Left forelimb (tissue), 1 donor: ENCODE measurements at regions not wholly inside any gene's neighbourhood (a gene's known extent, or its start where the extent isn't known, plus 50 kb on each side); places are given as distances from the start of the nearest gene placed in this dataset.

ENCODE experiments used
- DNase-seq: peaks from one replicate; pipeline ENCODE4 v3.0.0-alpha.2; 2018; ENCODE audit warnings: low spot score

DNA sequence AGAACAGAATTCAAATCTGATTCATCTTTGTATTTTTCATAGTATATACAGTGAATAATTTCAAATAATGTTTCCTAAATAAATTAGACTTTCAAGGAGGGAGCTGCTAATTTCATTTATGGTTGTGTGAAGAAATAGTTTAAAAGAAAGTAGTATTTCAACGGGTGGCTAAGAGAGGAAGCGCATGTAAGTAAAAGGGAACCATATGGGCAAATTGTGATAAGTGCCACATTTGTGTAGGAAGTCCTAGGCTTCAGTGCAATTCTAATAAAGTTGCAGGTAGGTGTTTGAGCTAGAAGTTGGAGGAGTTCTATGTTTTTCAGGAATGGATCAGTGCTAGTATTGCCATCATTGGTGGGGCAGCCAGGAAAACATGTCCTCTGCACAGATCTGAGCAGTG, 178.8 kb upstream of the PRDM1 start:
- DNase-seq: no peak

DNA sequence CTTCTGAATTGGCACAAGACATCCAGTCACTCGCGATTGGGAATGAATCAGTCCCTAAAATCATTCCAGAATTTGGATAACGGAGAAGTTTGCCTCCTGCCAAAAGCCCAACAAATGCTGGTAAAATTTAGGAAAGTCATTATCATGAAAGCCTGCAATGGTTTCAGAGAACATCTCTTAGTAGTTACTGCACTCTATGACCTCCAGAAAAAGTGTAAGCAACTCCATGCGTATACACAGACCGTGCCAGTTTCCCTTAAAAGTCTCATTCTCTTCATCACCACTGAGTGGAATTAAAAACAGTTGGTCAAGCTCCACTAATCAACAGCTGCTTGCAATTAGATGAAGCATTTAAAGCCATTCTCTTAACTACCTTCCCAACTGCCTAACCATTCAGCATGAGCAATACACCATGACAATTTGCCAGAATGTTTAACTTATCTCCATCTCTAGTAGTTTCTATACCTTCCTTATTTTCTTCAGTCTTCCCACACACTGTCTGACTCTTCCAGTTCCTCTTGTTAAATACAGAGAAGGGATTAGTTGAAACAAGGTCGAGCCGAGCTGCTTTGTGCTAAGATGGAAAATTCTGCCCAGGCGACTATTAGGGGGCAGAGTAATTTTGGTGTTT, 183.6 kb upstream of the PRDM1 start:
- DNase-seq: no peak

DNA sequence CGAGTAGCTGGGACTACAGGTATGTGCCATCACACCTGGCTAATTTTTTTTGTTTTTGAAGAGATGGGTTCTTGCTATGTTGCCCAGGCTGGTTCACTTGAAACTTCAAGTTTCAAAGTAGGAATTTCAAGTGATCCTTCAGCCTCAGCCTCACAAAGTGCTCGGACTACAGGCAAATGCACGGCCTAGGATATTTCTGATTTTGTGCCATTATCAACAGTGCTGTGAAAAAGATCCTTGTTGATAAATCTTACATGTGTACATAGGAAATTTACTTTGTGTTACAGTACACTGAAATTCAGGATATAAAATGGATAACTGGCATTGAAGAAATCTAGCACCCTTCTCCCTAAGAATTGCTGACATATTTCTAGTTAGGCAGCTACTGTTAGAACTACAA, 184.6 kb upstream of the PRDM1 start:
- DNase-seq: no peak

DNA sequence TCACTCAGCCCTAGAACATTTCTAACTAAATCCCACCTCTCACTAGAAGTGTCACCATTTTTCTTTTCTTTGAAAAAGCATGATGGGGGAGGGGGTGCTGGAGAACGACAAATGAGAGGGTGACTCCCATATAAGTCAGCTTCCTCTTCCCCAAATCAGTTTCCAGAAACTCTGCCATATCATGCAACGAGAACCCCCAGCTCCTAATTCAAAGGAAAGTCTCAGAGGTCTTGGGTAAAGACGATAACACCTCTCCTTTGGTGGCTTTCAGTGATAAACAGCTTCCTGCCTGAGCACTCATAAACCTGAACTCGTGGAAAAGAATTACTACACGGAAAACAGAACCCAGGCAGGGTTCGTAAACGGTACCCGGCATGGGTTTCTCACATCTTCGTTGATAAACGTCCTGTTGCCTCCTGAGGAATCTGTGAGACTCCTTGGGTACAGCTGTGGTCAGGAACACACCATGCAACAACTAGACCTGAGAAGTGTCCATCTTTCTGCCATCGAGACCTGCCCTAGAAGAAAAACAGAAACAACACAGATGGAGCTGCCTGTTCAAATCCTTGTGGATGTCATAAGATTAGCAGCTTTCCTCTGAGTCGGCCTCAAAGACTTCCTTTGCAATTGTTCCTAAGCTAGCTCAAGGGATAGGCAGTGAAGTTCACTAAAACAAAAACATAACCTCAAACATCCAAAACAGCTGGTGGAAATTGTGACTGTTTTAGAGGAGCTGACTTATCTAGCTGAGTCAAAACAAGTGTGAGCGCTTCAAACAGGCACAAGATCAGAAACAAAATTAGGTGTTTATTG, 185.8 kb upstream of the PRDM1 start:
- DNase-seq: no peak

DNA sequence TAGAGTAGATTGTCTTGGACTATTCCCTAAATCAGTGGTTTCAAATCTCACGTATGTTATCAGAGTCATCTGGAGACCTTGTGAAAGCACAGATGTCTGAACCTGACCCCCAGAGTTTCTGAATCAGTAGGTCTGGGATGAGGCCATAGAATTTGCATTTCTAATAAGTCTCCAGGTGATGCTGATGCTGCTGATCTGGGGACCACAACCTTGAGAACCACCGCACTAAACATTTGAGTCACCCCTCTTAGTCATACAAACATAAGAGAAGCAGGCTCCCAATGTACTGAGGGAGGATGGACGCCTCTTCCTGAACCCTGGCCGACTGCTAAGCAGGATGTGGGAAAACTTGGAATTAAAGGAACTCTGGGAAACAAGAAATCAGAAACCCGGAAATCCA, 187.8 kb upstream of the PRDM1 start:
- no peak for DNase-seq

DNA sequence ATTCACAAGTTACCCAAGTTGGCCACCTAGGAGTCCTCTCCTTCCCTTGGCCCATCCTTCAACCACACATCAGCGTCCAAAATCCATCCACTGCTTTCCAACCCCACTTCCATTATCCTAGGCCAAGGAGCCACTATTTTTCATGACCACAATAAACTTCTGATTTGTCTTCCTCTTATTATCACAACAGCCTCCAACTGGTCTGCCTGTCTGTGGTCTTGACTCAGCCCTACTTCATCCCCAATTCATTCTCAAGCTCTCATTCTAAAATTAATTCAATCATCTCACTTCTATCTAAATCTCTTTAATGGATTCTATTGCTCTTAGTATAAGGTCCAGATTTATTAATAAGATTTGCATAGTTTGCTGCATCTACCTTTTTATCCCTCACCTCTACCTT, 189.0 kb upstream of the PRDM1 start:
- DNase-seq: no peak

DNA sequence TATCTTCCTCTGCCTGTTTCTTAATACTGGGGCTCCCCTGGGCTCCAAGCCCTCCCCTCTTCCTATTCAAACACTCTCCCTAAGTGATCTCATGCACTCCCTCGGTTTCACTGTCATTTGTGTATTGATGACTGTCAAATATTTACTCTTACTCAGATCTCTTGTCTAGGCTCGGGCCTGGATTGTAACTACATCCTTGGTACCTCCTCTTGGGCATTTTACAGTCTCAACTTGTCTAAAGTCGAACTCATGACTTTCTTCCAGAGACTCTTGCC, 189.4 kb upstream of the PRDM1 start:
- no peak for DNase-seq

DNA sequence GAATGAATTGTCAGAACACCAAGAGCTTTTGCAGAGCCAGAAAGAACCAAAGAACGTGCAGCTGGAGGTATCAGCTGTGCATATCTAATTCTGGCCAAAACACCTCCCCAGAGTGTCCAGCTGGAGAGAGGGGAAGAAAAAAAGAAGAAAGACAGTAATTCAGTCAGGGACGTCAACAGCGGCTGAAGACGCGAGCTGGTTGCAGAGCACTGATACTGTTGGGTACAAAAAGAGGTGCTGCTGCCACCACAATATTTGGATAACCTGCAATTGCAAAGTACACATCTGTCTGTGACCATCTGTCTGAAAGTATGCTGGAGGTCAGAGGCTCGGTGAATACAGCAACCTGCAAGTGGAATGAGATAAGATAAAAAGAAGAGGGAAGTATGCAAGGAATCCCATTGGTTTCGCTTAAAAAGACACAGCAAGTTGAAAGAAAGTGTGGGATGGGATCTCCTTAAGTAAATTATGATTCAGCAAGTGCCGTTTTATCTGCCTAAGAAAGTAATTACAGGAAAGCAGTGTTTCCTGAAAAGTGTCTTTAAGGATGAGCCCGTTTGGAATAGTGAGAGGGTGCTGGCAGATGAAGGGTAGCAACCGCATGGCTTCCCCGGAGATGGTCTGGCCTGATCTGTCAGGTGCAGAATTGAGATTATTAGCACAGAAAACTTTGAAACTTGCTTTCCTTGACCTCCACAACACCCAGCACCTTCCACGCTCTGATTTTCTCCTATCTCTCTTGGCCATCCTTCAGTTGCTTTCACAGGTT, 189.9 kb upstream of the PRDM1 start:
- DNase-seq: no peak

DNA sequence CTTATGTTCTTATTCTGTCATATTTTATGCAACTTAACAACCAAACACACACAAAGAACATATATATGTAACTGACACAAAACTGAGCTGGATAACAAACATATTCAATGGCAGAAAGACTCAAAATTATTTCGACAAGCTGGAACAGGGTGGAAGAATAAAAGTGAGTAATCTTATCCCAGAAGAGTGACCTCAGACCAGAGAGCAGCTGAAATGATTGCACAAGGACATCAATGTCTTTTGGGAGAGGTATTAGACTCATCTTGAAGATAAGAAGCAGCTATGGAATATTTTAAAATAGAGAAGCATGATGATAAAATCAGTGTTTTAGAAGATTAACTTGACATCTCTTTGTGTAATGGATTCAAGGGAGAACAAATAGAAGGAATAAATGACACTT, 191.6 kb upstream of the PRDM1 start:
- no peak for DNase-seq

DNA sequence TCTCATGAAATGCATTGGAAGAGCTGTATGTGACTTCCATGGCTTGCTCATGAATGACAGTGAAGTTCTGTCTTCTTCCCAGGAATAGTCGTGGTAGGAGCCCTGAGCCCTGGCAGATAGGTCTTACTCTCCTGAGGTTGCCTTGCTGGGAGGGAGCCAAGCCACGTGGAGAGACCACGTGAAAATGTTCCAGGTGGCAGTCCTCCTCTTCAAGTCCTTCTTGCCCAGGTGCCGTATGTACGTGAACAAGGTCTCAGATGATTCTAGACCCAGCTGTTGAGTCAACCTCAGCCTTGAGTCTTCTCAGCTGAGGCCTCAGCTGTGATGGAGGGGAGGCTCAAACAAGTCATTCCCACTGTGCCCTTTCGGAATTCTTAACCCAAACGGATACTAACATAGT, 192.4 kb upstream of the PRDM1 start:
- no peak for DNase-seq

DNA sequence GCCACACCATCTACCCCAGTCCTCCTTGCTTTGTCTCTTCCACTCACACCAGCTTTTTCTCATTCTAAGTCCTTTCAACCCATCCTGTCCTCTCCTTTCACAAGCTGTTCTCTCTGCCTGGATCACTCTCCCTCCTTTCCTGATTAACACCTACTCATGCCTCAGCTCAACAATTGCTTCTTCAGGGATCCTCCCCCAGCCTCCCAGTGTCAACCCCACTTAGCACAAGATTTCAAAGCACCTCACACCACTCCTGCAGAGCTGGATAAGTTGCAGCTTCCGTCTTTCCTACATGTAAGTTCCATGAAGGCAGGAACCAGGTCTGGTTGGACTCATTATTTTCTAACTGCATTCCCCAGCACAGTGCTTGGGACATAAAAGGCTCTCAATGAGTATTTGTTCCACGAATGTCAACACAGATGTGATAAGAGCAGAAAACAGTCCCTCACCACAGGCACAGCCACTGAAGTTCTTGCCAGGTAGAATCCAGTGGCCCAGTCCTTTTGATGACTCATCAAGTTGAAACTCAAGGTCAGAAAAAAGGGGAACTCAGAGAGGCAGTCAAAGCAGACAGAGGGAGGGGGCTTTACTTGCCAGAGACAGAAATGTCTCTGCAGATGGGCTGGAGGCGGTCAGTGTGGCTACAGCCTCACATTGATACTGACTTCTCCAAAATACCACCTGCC, 193.4 kb upstream of the PRDM1 start:
- DNase-seq: no peak

DNA sequence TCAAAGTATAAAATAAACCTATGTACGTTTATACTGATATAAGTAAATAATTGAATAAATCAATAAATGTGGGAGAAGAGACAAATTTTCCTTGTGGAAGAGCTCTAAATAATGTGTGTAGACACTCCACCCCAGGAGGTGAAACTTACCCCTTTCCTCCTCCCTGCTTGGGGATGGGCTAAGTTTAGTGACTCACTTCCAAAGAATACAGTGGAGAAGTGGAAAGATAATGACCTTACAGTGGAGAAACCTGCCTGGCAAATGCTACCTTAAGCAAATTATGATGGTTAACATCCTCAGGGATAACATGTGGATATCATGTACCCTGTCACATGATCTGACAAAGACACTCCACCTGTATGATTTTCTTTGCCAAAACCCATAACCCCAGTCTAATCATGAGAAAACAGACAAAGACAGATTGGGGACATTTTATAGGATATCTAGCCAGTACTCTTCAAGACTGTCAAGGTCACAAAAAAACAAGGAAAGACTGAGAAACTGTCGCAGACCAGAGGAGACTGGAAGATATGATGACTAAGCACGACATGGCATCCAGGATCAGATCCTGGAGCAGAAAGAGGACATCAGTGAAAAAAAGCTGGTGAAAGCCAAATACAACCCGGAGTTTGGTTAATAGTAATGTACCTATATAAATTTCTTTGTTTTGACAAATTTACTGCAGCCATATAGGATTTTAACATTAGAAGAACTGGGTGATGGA, 195.5 kb upstream of the PRDM1 start:
- no peak for DNase-seq

DNA sequence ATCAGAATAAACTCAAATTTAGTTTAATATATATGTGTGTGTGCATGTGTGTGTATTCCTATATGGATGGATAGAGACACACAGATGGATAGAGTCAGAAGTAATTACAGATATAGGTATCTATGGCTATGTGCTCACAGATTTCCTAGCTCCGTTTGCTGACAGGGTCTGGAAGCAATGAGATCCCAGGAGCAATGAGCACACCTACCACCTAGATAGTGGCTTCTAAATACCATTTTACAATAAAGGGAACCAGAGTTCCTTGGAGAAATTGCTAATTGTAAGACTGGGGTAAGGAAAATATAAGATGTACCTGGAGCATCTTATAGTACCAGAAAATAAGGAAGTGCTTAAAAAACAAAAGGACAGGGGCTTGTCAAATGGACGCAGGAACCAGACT, 196.2 kb upstream of the PRDM1 start:
- DNase-seq: no peak

DNA sequence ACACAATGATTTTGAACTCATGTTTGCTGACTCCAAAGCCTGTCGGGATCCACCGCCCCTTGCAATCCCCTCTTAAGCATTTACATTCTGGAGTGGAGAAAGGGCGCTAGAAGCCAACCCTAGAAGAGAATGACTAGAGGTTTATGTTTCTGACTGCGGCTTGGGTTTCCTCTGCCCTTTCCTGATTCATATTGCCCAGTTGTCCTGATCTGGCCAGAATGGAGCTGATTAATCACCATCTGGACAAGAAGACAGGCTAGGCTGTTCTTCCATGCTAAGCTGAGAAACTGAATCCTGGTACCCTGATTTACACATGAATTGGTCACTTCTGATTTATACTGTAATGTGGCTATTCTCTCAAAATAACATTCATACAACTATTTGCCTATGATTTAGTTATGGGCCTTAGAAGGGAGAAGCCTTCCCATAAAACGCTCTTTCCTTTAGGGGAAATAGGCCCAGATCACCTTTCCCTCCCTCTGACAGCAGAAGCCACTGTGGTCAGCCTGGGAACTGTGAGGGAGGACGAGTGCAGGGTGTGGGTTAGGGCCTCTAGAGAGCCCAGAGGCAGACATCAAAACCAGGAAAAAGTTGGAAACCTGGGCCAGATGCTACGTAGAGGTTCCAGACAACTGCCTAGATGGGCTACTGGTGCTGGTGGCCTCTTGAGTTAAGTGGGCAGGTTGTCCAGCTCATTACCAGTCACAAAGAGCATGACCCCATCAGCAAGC, 199.2 kb upstream of the PRDM1 start:
- DNase-seq: no peak

DNA sequence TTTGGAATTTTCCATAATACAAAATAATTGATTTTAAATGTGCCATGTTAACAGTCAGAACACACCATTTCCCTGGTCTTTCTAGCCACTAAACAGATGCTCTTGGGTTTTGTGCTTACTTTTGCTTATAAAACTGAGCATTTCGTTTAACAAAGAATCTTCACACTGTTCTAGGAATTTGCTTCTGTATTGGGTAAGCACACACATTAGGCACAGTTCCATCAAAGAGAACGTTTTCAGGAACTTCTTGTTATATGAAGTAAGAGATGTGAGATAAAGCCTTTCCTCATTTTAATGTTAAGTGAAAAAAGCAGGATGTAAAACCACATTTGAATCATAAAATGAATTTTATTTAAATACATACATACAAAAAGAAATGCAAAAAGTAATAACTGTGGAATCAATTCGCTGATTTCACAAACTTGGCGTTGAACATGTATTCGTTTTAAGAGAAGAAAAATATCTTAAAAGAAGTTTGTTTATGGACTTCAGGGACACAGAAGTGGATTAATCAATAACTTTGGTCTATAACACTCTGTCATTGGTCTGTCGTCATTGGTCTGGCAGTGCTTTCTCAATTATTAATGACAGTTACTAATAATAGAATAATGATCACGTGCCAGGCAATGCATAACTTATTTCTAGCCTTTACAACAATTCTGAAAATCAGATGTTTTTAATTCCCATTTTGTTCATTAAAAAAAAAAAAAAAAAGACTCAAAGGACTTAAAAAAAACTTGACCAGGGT, 199.9 kb upstream of the PRDM1 start:
- no peak for DNase-seq

DNA sequence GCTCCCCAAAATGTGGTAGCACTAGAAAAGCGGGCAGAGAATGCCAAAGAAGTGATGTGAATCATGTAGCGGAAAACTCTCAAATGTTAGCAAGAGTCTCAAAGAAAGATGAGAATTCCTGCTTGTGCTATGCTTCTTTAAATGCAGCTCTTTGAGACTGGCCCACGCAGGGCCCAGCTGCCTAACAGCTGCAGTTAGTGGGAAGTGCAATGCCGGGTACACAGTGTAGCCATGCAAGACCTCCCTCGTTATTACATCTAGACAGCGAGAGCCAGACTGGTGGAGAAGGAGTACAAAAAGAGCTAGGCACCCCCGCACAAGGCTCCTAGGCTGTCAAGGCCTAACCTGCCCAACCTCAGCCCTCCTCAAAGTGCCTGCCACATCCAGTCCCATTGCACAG, 201.7 kb upstream of the PRDM1 start:
- DNase-seq: no peak

DNA sequence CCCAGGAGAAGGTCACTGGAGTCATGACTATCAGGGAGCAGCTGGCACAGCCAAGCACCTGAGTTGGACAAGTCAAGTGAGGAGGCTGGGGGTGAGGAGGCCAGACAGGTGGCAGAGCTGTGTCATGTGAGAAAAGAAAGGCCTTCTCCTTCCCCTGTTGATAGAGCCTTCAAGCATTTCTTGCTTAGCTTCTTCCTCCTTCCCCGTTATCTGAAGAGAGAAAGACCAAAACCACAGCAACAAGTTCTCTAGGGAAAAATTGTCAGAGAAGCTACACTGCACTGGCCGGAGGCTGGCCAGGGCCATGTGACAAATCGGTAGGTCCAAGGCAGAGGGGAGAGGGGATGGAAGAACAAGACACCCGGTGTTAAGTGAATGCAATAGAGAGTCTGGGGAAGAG, 202.1 kb upstream of the PRDM1 start:
- no peak for DNase-seq

DNA sequence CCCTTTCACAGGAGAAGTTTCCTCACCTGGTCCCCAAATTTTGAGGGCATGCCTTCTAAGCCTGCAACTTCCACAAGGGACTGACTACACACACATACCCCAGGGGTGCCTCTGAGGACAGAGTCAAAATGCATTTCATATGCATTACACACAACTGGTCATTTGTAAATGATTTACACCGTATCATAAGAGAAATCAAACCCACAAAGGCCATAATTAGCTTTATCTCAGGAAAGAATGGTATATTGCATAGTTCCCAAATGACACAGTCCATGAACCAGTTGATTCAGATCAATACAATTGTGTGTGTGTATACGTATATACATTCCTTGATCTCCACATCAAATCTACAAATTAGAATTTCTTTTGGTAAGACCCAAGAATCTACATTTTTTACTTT, 203.3 kb upstream of the PRDM1 start:
- DNase-seq: no peak

DNA sequence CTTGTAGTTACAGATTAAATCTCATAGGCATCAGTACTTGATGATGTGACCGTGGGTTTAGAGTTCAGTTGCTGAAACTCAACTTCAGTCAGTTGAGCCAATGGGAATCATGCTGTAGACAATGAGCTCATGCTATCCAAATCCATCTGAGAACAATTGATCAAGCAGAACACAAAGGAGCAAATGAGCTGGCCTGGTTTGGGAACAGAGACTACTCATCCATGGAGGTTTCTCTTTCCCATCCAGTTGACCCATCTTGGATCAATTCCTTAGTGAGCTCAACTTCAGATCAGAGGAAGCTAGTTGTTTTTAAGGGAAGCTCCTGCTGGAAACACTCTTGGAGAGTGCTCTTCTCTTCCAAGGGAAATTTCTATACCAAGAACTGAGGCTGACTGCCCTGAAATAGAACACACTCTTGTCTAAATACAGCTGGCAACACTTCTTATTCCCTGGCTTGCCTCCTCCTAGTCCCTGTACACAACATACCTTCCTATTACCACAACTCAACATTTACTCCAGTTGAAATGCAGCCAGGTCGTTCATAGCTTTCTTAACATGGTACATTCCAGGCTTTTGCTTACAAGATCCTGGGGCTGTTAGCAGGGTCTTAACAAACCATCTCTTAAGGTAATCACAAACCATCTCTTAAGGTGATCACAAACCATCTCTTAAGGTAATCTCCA, 203.9 kb upstream of the PRDM1 start:
- DNase-seq: no peak

DNA sequence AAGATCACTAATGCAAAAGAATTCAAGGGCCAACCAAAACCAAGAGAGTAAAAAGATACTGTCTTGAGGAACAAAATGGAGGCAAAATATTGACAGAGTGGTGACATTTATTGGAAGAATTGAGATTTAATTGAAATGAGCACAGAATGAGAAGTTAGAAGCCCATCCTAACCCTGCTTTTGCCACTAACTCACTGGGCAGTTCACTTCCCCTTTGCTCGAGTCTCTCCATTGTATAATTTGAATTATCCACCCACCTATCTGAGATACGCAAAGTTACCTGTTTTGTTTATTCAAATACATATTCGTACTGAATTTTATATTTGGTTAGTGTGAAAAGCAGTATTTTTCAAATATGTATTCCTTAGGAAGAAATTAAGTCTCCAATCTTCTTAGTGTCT, 204.5 kb upstream of the PRDM1 start:
- no peak for DNase-seq
